22Rv1 (cell line): ENCODE measurements at regions not wholly inside any gene's neighbourhood (a gene's known extent, or its start where the extent isn't known, plus 50 kb on each side); places are given as distances from the start of the nearest gene placed in this dataset.
"Not testable (repeated sequence)": the region's sequence is repeated elsewhere in the genome, so short reads cannot be mapped to it uniquely, and the experiment has no call there.

ENCODE experiments used
- ZFX ChIP-seq: fragments of 450-650 bp; IDR thresholded peaks from 2 replicates; pipeline ENCODE4 v1.6.1; 2017; ENCODE audit warnings: antibody characterized with exemption, borderline replicate concordance
- TF ChIP-seq, protein P1 (sequence below): fragments of 450-650 bp; IDR thresholded peaks from 2 replicates; pipeline ENCODE4 v1.5.1; 2017; ENCODE audit warnings: mild to moderate bottlenecking

- TF ChIP-seq, protein P1, sequence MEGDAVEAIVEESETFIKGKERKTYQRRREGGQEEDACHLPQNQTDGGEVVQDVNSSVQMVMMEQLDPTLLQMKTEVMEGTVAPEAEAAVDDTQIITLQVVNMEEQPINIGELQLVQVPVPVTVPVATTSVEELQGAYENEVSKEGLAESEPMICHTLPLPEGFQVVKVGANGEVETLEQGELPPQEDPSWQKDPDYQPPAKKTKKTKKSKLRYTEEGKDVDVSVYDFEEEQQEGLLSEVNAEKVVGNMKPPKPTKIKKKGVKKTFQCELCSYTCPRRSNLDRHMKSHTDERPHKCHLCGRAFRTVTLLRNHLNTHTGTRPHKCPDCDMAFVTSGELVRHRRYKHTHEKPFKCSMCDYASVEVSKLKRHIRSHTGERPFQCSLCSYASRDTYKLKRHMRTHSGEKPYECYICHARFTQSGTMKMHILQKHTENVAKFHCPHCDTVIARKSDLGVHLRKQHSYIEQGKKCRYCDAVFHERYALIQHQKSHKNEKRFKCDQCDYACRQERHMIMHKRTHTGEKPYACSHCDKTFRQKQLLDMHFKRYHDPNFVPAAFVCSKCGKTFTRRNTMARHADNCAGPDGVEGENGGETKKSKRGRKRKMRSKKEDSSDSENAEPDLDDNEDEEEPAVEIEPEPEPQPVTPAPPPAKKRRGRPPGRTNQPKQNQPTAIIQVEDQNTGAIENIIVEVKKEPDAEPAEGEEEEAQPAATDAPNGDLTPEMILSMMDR, result not testable (repeated sequence)
- TF ChIP-seq ZFX, result not testable (repeated sequence)
Observed at GRCh38 chr11:43194459-43194858, 117.3 kb upstream of the API5 start.
